Kidney (tissue), 13 donors: ENCODE measurements at regions not wholly inside any gene's neighbourhood (a gene's known extent, or its start where the extent isn't known, plus 50 kb on each side); places are given as distances from the start of the nearest gene placed in this dataset.
"Not testable (repeated sequence)": the region's sequence is repeated elsewhere in the genome, so short reads cannot be mapped to it uniquely, and the experiment has no call there.

Source experiments
- DNase-seq, 5 donors: peaks; one replicate each; pipeline ENCODE4 v3.0.0-alpha.2; 2013 to 2020
- FAIRE-seq: peaks from 2 replicates; lab custom pipeline; 2012; peaks lifted over from hg19 to GRCh38; lab: Jason Lieb, UNC
- H3K27ac ChIP-seq, 2 donors: one replicate each; pipeline ENCODE4 v1.7.0; 2013; ENCODE audit warnings: low read depth in 2 of 2, low read length in 2 of 2, inconsistent platforms in 1 of 2
- H3K27me3 ChIP-seq: one replicate; pipeline ENCODE4 v1.7.1; 2013; ENCODE audit warnings: low read length, inconsistent platforms; ENCODE audit not compliant: control insufficient read depth, insufficient read depth
- H3K36me3 ChIP-seq, 3 donors: one replicate each; pipeline versions ENCODE4 v1.7.0 to v1.7.1; 2013; ENCODE audit warnings: low read length in 3 of 3, control low read depth in 1 of 3, inconsistent platforms in 1 of 3; ENCODE audit not compliant: insufficient read depth in 3 of 3, control insufficient read depth in 2 of 3
- H3K4me1 ChIP-seq, 3 donors: one replicate each; pipeline versions ENCODE4 v1.7.0 to v1.7.1; 2013; ENCODE audit warnings: low read length in 3 of 3, inconsistent platforms in 1 of 3, low read depth in 1 of 3; ENCODE audit not compliant: control insufficient read depth in 2 of 3, insufficient read depth in 2 of 3
- H3K4me3 ChIP-seq, 3 donors: one replicate each; pipeline versions ENCODE4 v1.7.0 to v1.8.1; 2013; ENCODE audit warnings: low read length in 3 of 3, control low read depth in 1 of 3, inconsistent platforms in 1 of 3
- H3K9ac ChIP-seq, 3 donors: one replicate each; pipeline versions ENCODE4 v1.7.0 to v1.7.1; 2013; ENCODE audit warnings: low read length in 3 of 3, control low read depth in 1 of 3, inconsistent platforms in 1 of 3
- H3K9me3 ChIP-seq, 3 donors: one replicate each; pipeline versions ENCODE4 v1.7.0 to v1.7.1; 2013; ENCODE audit warnings: low read length in 3 of 3, control low read depth in 1 of 3, inconsistent platforms in 1 of 3; ENCODE audit not compliant: control insufficient read depth in 2 of 3, insufficient read depth in 1 of 3
- intact Hi-C: fragments of 100-400 bp; cut with DNase I; formaldehyde crosslinking; loops from one replicate; pipeline ENCODE4 v1.11.1; 2022
- TF ChIP-seq, protein P1 (sequence below): IDR thresholded peaks from 3 replicates; pipeline ENCODE4 v1.5.1; 2012; ENCODE audit warnings: mild to moderate bottlenecking, moderate library complexity, borderline replicate concordance; ENCODE audit not compliant: insufficient read depth; ENCODE audit errors: extremely low read depth
- donor health status: control.
- donor health status: control.
- donor health status: control.
- donor health status: control.
- donor health status: control.
- donor health status: DM: yes; HTN: yes; CAD: no.
- donor health status: Normal renal cell carcinoma (clear cell type).

DNA sequence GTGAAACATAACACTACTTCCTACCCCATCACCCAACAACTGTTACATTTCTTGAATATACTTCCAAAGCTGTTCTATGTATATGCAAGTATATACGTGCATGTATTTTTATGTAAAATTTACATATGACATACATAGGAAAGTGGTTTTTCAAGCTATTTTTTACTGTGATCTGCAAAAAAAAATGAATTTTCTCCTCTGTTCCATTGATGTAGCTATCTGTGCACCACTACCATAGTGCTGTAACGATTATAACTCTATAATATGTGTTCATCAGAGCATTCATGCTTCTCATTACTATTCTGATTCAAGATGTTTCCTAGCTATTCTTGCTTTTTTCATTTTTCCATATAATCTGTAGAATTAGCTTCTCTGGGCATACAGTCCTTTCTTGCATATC, 164.0 kb downstream of the DEPDC1B start:
- no peaks in the 10 kb centered on the region for H3K9me3 ChIP-seq
- no peak for FAIRE-seq
- H3K27me3 ChIP-seq: no peaks in the 10 kb centered on the region
- no peak overlapping the region for H3K27ac ChIP-seq
- TF ChIP-seq, protein P1, sequence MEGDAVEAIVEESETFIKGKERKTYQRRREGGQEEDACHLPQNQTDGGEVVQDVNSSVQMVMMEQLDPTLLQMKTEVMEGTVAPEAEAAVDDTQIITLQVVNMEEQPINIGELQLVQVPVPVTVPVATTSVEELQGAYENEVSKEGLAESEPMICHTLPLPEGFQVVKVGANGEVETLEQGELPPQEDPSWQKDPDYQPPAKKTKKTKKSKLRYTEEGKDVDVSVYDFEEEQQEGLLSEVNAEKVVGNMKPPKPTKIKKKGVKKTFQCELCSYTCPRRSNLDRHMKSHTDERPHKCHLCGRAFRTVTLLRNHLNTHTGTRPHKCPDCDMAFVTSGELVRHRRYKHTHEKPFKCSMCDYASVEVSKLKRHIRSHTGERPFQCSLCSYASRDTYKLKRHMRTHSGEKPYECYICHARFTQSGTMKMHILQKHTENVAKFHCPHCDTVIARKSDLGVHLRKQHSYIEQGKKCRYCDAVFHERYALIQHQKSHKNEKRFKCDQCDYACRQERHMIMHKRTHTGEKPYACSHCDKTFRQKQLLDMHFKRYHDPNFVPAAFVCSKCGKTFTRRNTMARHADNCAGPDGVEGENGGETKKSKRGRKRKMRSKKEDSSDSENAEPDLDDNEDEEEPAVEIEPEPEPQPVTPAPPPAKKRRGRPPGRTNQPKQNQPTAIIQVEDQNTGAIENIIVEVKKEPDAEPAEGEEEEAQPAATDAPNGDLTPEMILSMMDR: no peak
- no peak overlapping the region for H3K9ac ChIP-seq
- DNase-seq: no peak
- no peaks in the 10 kb centered on the region for H3K36me3 ChIP-seq
- no peak overlapping the region for H3K4me3 ChIP-seq
- intact Hi-C loops: no loop called here
- H3K4me1 ChIP-seq: no peaks in the 10 kb centered on the region

DNA sequence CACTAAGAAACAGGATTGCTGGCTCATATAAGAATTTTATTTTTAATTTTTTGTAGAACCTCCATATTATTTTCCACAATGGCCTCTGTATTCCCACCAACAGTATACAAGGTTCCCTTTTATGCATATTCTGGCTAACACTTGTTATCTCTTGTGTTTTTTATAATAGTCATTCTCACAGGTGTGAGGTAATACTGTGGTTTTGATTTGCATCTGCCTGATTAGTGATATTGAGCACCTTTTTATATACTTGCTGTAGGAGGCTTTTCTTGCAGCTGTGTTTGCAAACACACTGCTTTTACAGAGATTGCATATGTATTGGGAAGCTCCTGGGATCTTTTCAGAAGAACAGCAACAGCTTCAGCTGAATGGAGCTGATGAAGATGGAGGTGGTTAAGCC, 164.8 kb downstream of the DEPDC1B start:
- DNase-seq (no peak), FAIRE-seq (no peak)
- no peaks in the 10 kb centered on the region for H3K9me3 ChIP-seq
- intact Hi-C loops: no loop called here
- H3K27me3 ChIP-seq: no peaks in the 10 kb centered on the region
- no peak overlapping the region for H3K9ac ChIP-seq
- no peak overlapping the region for H3K27ac ChIP-seq
- H3K36me3 ChIP-seq: no peaks in the 10 kb centered on the region
- TF ChIP-seq, protein P1: no peak
- H3K4me1 ChIP-seq: no peaks in the 10 kb centered on the region
- no peak overlapping the region for H3K4me3 ChIP-seq

DNA sequence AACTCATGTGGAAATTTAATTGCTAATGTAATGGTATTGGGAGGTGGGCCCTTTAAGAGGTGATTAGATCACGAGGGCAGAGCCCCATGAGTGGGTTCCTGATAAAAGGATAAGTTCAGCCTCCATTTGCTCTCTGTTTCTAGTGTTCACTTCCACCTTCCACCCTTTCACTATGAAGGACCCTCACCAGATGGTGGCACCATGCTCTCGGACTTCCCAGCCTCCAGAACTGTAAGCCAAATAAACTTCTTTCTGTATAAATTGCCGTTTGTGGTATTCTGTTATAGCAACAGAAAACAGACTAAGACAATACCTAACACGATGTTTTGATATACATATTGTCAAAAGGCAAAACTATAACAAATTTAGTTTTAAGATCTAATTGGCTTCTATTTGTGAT, 166.2 kb downstream of the DEPDC1B start:
- no peak overlapping the region for H3K27ac ChIP-seq
- DNase-seq (no peak), FAIRE-seq (no peak)
- intact Hi-C loops: no loop called here
- TF ChIP-seq, protein P1: no peak
- H3K36me3 ChIP-seq: no peaks in the 10 kb centered on the region
- H3K9me3 ChIP-seq: no peaks in the 10 kb centered on the region
- H3K4me3 ChIP-seq: no peak overlapping the region
- H3K27me3 ChIP-seq: no peaks in the 10 kb centered on the region
- no peak overlapping the region for H3K9ac ChIP-seq
- no peaks in the 10 kb centered on the region for H3K4me1 ChIP-seq

DNA sequence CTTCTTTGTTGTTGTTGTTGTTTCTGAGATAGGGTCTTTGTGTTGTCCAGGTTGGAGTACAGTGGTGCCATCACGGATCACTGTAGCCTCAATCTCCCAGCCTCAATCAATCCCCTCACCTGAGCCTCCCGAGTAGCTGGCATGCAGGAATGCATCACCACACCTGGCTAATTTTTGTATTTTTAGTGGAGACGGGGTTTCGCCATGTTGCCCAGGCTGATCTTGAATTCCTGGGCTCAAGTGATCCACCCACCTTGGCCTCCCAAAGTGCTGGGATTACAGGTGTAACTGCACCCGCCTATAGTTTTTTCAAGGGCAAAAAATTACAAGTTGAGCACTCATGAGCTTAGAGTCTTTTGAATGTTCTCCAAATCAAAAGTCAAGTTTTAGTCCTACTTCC, 167.2 kb downstream of the DEPDC1B start:
- DNase-seq, H3K4me1 ChIP-seq, intact Hi-C loops, H3K27ac ChIP-seq, FAIRE-seq, H3K9ac ChIP-seq, H3K9me3 ChIP-seq, H3K27me3 ChIP-seq, H3K36me3 ChIP-seq, H3K4me3 ChIP-seq: not testable (repeated sequence)

DNA sequence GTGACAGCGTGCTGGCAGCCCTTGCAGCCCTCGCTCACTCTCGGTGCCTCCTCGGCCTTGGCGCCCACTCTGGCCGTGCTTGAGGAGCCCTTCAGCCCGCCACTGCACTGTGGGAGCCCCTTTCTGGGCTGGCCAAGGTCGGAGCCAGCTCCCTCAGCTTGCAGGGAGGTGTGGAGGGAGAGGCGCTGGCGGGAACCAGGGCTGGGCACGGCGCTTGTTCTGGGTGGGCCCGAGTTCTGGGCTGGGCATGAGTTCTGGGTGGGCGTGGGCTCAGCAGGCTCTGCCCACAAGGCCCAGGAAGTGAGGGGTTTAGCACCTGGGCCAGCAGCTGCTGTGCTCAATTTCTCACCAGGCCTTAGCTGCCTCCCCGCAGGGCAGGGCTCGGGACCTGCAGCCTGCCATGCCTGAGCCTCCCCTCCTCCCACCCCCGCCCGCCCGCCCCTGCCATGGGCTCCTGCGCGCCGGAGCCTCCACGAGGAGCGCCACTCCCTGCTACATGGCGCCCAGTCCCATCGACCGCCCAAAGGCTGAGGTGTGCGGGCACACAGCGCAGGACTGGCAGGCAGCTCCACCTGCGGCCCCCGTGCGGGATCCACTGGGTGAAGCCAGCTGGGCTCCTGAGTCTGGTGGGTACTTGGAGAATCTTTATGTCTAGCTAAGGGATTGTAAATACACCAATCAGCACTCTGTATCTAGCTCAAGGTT, 169.7 kb downstream of the DEPDC1B start:
- FAIRE-seq, H3K4me3 ChIP-seq, H3K9ac ChIP-seq, H3K27me3 ChIP-seq, H3K27ac ChIP-seq, H3K36me3 ChIP-seq, H3K9me3 ChIP-seq, intact Hi-C loops, H3K4me1 ChIP-seq: not testable (repeated sequence)
- peak in 1 of 5 donors; percentile 64 for DNase-seq
